K562 (cell line): ENCODE measurements at regions not wholly inside any gene's neighbourhood (a gene's known extent, or its start where the extent isn't known, plus 50 kb on each side); places are given as distances from the start of the nearest gene placed in this dataset.

Experiments used
- ATAC-seq: fragments of 200-7000 bp; cut with Tn5 transposase; 3 replicates; pipeline ENCODE4 v1.9.1; 2020; ENCODE audit warnings: moderate library complexity
- BruUV-seq: library from RNA; stranded (reverse); fragments of 400-500 nt; replicated peaks from 2 replicates; lab custom pipeline; 2021; lab: Mats Ljungman, UMichigan
- CTCF ChIA-PET: fragments of 300-600 bp; formaldehyde crosslinking; extraction: SDS; loops from one replicate; lab custom pipeline; 2021; ENCODE audit warnings: low intra/inter-chr PET ratio; lab: Yijun Ruan, JAX
- POLR2A ChIA-PET: fragments of 300-600, 350-650 bp; sonication (Branson Sonifier 250); formaldehyde crosslinking; extraction: SDS; loops from one replicate; lab custom pipeline; 2021; ENCODE audit warnings: antibody characterized with exemption, inconsistent platforms; lab: Yijun Ruan, JAX
- DNase-seq, 4 experiments: peaks; one replicate each; pipeline versions ENCODE4 v3.0.0 to v3.0.0-alpha.2; 2011 to 2018; ENCODE audit warnings: low spot score in 3 of 4, mixed read lengths in 3 of 4; ENCODE audit errors: extremely low read depth in 1 of 4
- FAIRE-seq: peaks from 2 replicates; lab custom pipeline; 2011; peaks lifted over from hg19 to GRCh38; lab: Jason Lieb, UNC
- H2AFZ ChIP-seq: 2 replicates; pipeline ENCODE4 v1.6.0; 2011; ENCODE audit warnings: low read depth, low read length, control low read depth, inconsistent platforms
- H3K27ac ChIP-seq: fragments of 200-600 bp; 3 replicates; pipeline ENCODE4 v1.8.0; 2011; ENCODE audit warnings: low read depth, mild to moderate bottlenecking, control low read depth, inconsistent platforms, low read length, moderate library complexity, mixed read lengths; ENCODE audit errors: extremely low read depth
- H3K27me3 ChIP-seq, 2 experiments: fragments of 300-600 bp in 1 of 2; 2 replicates in 1 of 2; 3 replicates in 1 of 2; pipeline versions ENCODE4 v1.6.0 to v1.8.0; 2011; ENCODE audit warnings: inconsistent platforms in 2 of 2, low read length in 2 of 2, mild to moderate bottlenecking in 1 of 2, mixed read lengths in 1 of 2, moderate library complexity in 1 of 2; ENCODE audit not compliant: control insufficient read depth in 2 of 2, insufficient read depth in 2 of 2
- H3K36me3 ChIP-seq: fragments of 300-600 bp; 3 replicates; pipeline ENCODE4 v1.8.0; 2011; ENCODE audit warnings: mild to moderate bottlenecking, low read length, inconsistent platforms; ENCODE audit not compliant: control insufficient read depth, insufficient read depth
- H3K4me1 ChIP-seq, 2 experiments: fragments of 200-600 bp in 1 of 2; replicated peaks in 1 of 2; 2 replicates in 1 of 2; 3 replicates in 1 of 2; pipeline versions ENCODE4 v1.5.1 to v1.8.0; 2011; ENCODE audit warnings: inconsistent platforms in 2 of 2, low read length in 2 of 2, mild to moderate bottlenecking in 1 of 2, mixed read lengths in 1 of 2, moderate library complexity in 1 of 2; ENCODE audit not compliant: control insufficient read depth in 2 of 2, insufficient read depth in 2 of 2
- H3K4me2 ChIP-seq: 2 replicates; pipeline ENCODE4 v1.6.1; 2011; ENCODE audit warnings: low read length, control low read depth, inconsistent platforms, mixed read lengths; ENCODE audit not compliant: insufficient read depth
- H3K4me3 ChIP-seq: fragments of 200-600 bp; sonication (generic), shearing (Covaris generic); 2 replicates; pipeline ENCODE4 v1.5.1; 2016; ENCODE audit warnings: control low read depth, inconsistent platforms
- H3K79me2 ChIP-seq: fragments of 200-600 bp; 3 replicates; pipeline ENCODE4 v1.8.0; 2011; ENCODE audit warnings: low read length, inconsistent platforms; ENCODE audit not compliant: control insufficient read depth, insufficient read depth
- H3K9ac ChIP-seq, 2 experiments: 2 replicates each; pipeline versions ENCODE4 v1.6.0 to v1.6.1; 2011; ENCODE audit warnings: low read depth in 2 of 2, low read length in 2 of 2, control low read depth in 1 of 2, inconsistent platforms in 1 of 2, mild to moderate bottlenecking in 1 of 2, mixed read lengths in 1 of 2; ENCODE audit not compliant: insufficient read depth in 1 of 2
- H3K9me1 ChIP-seq: one replicate; pipeline ENCODE4 v1.6.0; 2011; ENCODE audit warnings: inconsistent platforms, mild to moderate bottlenecking, low read length, moderate library complexity; ENCODE audit not compliant: control insufficient read depth, insufficient read depth
- H3K9me3 ChIP-seq: replicated peaks from 2 replicates; pipeline ENCODE4 v1.5.1; 2011; ENCODE audit warnings: low read depth, low read length, inconsistent platforms; ENCODE audit not compliant: control insufficient read depth, insufficient read depth
- H4K20me1 ChIP-seq: replicated peaks from 2 replicates; pipeline ENCODE4 v1.6.1; 2011; ENCODE audit warnings: low read length, inconsistent platforms, mixed read lengths; ENCODE audit not compliant: control insufficient read depth, insufficient read depth
- C11orf30 ChIP-seq: fragments of 450-650 bp; IDR thresholded peaks from 2 replicates; pipeline ENCODE4 v1.6.1; 2016; ENCODE audit warnings: low read depth, mild to moderate bottlenecking
- MAFF ChIP-seq: IDR thresholded peaks from 2 replicates; pipeline ENCODE4 v1.6.1; 2012; ENCODE audit warnings: low read length, improper control_type of control experiment
- MAFG ChIP-seq: fragments of 450-650 bp; conservative IDR thresholded peaks from 2 replicates; pipeline ENCODE4 v1.6.1; 2016; ENCODE audit warnings: missing genetic modification characterization, missing compliant biosample characterization
- NFE2L1 ChIP-seq: fragments of 450-650 bp; IDR thresholded peaks from 2 replicates; pipeline ENCODE4 v1.6.1; 2016; ENCODE audit warnings: missing genetic modification characterization, low read depth, mild to moderate bottlenecking, missing compliant biosample characterization, moderate library complexity, borderline replicate concordance
- PCBP1 ChIP-seq: fragments of 200-400 bp; formaldehyde crosslinking; IDR thresholded peaks from 2 replicates; pipeline ENCODE4 v1.6.1; 2018; ENCODE audit warnings: mild to moderate bottlenecking, low read depth, low read length; ENCODE audit not compliant: poor library complexity, severe bottlenecking
- ZBED1 ChIP-seq: IDR thresholded peaks from 2 replicates; pipeline ENCODE4 v1.6.1; 2014
- WGBS: fragments of 100-300 bp; shearing (Covaris generic); methylation state at CpG from one replicate; pipeline ENCODE4 v1.1.6; 2016; ENCODE audit warnings: low coverage, mixed read lengths; ENCODE audit not compliant: insufficient coverage; ENCODE audit errors: missing lambda C conversion rate; 5-methylcytosine and 5-hydroxymethylcytosine counted together
- in situ Hi-C: fragments of 300-500 bp; cut with MboI; formaldehyde crosslinking; loops from 4 replicates; pipeline ENCODE4 v1.15.0; 2018; ENCODE audit warnings: inconsistent platforms, mixed read lengths
- intact Hi-C: fragments of 100-400 bp; cut with micrococcal nuclease; formaldehyde crosslinking; loops from 2 replicates; pipeline ENCODE4 v1.14.2; 2022
- TF ChIP-seq, protein P1 (sequence below), 2 experiments: IDR thresholded peaks in 1 of 2; conservative IDR thresholded peaks in 1 of 2; 2 replicates each; pipeline ENCODE4 v1.6.1; 2016; ENCODE audit warnings: low read depth in 2 of 2, mild to moderate bottlenecking in 1 of 2, missing compliant biosample characterization in 1 of 2, missing genetic modification characterization in 1 of 2, moderate library complexity in 1 of 2

DNA sequence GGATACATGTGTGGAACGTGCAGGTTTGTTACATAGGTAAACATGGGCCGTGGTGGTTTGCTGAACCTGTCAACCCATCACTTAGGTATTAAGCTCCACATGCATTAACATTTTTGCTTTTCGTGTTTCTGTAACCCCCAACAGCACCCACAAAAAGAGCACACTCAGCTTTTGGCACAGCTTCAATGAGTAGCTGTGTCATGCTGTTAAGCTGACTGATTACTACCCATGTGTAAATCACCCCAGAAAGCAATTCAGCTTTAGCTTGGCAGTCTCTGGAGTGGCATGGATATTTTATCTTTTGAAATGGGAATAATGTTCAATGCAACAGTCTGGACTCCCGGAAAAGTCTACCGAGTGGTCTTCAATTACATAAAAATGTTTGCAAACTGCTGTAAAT lies 734.3 kb downstream of the STIM2 start:
- 5% methylated on average over 5 of the region's 5 CpGs for WGBS
- DNase-seq (no peak), FAIRE-seq (no peak), ATAC-seq (no peak)
- Histone ChIP-seq H3K79me2 (no peaks in the 10 kb centered on the region), H3K4me2 (no peak overlapping the region), H3K4me3 (no peak overlapping the region), H2AFZ (no peak overlapping the region), H3K36me3 (no peaks in the 10 kb centered on the region), H3K27me3 (no peaks in the 10 kb centered on the region), H3K27ac (no peak overlapping the region), H3K9me1 (no peaks in the 10 kb centered on the region), H4K20me1 (no peaks in the 10 kb centered on the region), H3K9me3 (no peaks in the 10 kb centered on the region), H3K4me1 (no peaks in the 10 kb centered on the region), H3K9ac (no peak overlapping the region)
- ChIA-PET POLR2A (no interaction called here), CTCF (no interaction called here)
- in situ Hi-C loops (no loop called here), intact Hi-C loops (no loop called here)
- BruUV-seq = no TSS peak
- TF ChIP-seq PCBP1 (no peak), MAFF (peak; percentile 7; the same call in 1 of the 2 replicates), C11orf30 (0 out of 2 replicates have a peak, but pooled peaks have one; percentile 13), MAFG (tag) (peak; percentile 66; the same call in 1 of the 2 replicates), NFE2L1 (tag) (no peak), ZBED1 (no peak)
- TF ChIP-seq, protein P1, sequence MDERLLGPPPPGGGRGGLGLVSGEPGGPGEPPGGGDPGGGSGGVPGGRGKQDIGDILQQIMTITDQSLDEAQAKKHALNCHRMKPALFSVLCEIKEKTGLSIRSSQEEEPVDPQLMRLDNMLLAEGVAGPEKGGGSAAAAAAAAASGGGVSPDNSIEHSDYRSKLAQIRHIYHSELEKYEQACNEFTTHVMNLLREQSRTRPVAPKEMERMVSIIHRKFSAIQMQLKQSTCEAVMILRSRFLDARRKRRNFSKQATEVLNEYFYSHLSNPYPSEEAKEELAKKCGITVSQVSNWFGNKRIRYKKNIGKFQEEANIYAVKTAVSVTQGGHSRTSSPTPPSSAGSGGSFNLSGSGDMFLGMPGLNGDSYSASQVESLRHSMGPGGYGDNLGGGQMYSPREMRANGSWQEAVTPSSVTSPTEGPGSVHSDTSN (CRISPR knock-in tag; IDR thresholded peaks at IDR 0.05; ENCODE audit: low read depth) = no peak
- TF ChIP-seq, protein P1 (tag; conservative IDR thresholded peaks at IDR 0.05; ENCODE audit: low read depth) = peak; percentile 43; the same call in 1 of the 2 replicates
